Stimulated activated naive B cell treated with anti-CD40 and anti-IgM and Interleukin-4, amounts not matched to agents 10 μg/mL and 1 μg/mL and 100 μg/mL, for 72 hours (primary cell): ENCODE measurements at regions not wholly inside any gene's neighbourhood (a gene's known extent, or its start where the extent isn't known, plus 50 kb on each side); places are given as distances from the start of the nearest gene placed in this dataset.

Experiments used
- ATAC-seq, 2 donors: fragments of 150-1000 bp; cut with Tn5 transposase; replicated peaks; 2 replicates each; pipeline ENCODE4 v1.10.0; 2021; ENCODE audit warnings: moderate library complexity in 1 of 2
- DNase-seq: peaks from one replicate; pipeline ENCODE4 v3.0.0; 2021
- H3K27ac Mint-ChIP-seq: one replicate; pipeline ENCODE4 v1.8.0; 2022; ENCODE audit warnings: mild to moderate bottlenecking, mixed read lengths
- H3K27me3 Mint-ChIP-seq, 2 donors: one replicate each; pipeline ENCODE4 v1.8.0; 2022; ENCODE audit warnings: mixed read lengths in 2 of 2
- H3K36me3 Mint-ChIP-seq, 2 donors: one replicate each; pipeline ENCODE4 v1.8.0; 2022; ENCODE audit warnings: mixed read lengths in 2 of 2, mild to moderate bottlenecking in 1 of 2
- H3K4me1 Mint-ChIP-seq, 2 donors: one replicate each; pipeline ENCODE4 v1.8.0; 2022; ENCODE audit warnings: mixed read lengths in 2 of 2, mild to moderate bottlenecking in 1 of 2
- H3K4me3 Mint-ChIP-seq, 2 donors: one replicate each; pipeline ENCODE4 v1.8.0; 2022; ENCODE audit warnings: mild to moderate bottlenecking in 2 of 2, mixed read lengths in 2 of 2, moderate library complexity in 1 of 2
- H3K9me3 Mint-ChIP-seq, 2 donors: one replicate each; pipeline ENCODE4 v1.8.0; 2022; ENCODE audit warnings: mixed read lengths in 2 of 2, mild to moderate bottlenecking in 1 of 2

- no peak overlapping the region for H3K27ac Mint-ChIP-seq
Measured at GRCh38 chr9:12461763-12462460, 231.3 kb upstream of the TYRP1 start.

GRCh38 chr9:12462861-12463260 is 230.3 kb upstream of the TYRP1 start:
- Mint-ChIP-seq H3K4me3 (no peak overlapping the region), H3K9me3 (peaks cover 0 to 4% of the 10 kb centered on the region in 2 donors), H3K4me1 (no peaks in the 10 kb centered on the region), H3K27me3 (no peaks in the 10 kb centered on the region), H3K36me3 (no peaks in the 10 kb centered on the region), H3K27ac (no peak overlapping the region)
- DNase-seq (no peak), ATAC-seq (no peak)

More at GRCh38 chr9:12461763-12462460, 231.3 kb upstream of the TYRP1 start:
- Mint-ChIP-seq H3K4me3 (no peak overlapping the region), H3K27me3 (no peaks in the 10 kb centered on the region), H3K4me1 (no peaks in the 10 kb centered on the region), H3K9me3 (peaks cover 0 to 4% of the 10 kb centered on the region in 2 donors), H3K36me3 (no peaks in the 10 kb centered on the region)
- no peak for ATAC-seq
- DNase-seq: no peak

DNA sequence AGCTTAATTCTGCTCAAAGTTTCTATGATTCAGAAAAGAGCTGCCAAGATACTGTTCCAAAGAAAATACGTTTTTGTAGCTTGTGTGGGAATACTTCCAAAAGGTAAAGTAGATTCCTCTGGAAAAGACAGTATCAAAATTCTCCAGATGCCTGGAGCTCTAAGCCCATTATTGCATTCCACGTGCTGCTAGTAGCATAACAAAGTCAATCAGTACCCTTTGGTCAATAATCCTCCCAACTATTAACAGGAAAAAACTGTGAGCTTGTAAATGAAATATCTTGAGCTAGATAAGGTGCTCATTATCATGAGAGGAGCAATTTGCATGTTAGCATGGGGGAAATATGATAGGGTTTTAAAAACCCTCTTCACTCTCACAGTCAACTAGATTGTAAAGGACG is 229.5 kb upstream of the TYRP1 start:
- DNase-seq (no peak), ATAC-seq (no peak)
- no peaks in the 10 kb centered on the region for H3K27me3 Mint-ChIP-seq
- H3K4me3 Mint-ChIP-seq: no peak overlapping the region
- H3K4me1 Mint-ChIP-seq: no peaks in the 10 kb centered on the region
- H3K36me3 Mint-ChIP-seq: no peaks in the 10 kb centered on the region
- no peak overlapping the region for H3K27ac Mint-ChIP-seq
- peaks cover 0 to 4% of the 10 kb centered on the region in 2 donors for H3K9me3 Mint-ChIP-seq

GRCh38 chr9:12464400-12464799 is 228.8 kb upstream of the TYRP1 start:
- no peak overlapping the region for H3K4me3 Mint-ChIP-seq
- H3K27me3 Mint-ChIP-seq: no peaks in the 10 kb centered on the region
- no peak for DNase-seq
- no peaks in the 10 kb centered on the region for H3K36me3 Mint-ChIP-seq
- no peak overlapping the region for H3K27ac Mint-ChIP-seq
- H3K9me3 Mint-ChIP-seq: peaks cover 0 to 4% of the 10 kb centered on the region in 2 donors
- no peaks in the 10 kb centered on the region for H3K4me1 Mint-ChIP-seq
- ATAC-seq: no peak

DNA sequence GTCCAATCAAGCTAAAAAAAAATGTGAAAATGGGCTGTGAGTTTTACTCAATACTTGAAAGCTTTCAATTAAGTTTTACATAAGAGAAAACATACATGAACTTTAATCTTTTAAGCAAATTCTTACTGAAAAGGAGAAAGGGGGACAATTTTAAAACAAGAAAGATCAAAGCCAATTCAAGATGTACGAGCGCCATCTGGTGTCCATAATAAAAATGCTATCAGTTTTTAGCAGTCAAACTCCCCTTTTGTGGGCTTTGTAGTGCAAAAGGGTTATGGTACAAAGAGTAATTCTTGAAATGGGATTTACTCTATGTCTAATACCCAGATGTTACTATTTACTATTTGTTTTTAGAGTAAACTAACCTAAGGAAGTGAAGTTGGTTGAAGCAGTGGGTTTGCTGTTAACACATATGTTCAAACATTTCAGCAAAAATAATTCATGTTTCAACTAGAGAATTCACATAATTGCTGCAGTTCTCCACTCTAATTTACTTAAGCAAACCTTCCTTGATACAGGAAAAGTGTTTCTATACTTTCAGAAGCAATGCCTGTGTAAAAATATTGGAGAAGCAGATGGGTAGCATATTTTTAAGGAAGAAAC is 228.2 kb upstream of the TYRP1 start:
- DNase-seq (no peak), ATAC-seq (no peak)
- Mint-ChIP-seq H3K36me3 (no peaks in the 10 kb centered on the region), H3K27ac (no peak overlapping the region), H3K27me3 (no peaks in the 10 kb centered on the region), H3K4me1 (no peaks in the 10 kb centered on the region), H3K9me3 (peaks cover 0 to 4% of the 10 kb centered on the region in 2 donors), H3K4me3 (no peak overlapping the region)

- Mint-ChIP-seq H3K27ac (no peak overlapping the region), H3K36me3 (no peaks in the 10 kb centered on the region), H3K27me3 (no peaks in the 10 kb centered on the region), H3K9me3 (peaks cover 0 to 1% of the 10 kb centered on the region in 2 donors), H3K4me3 (no peak overlapping the region), H3K4me1 (no peaks in the 10 kb centered on the region)
- DNase-seq: no peak
- ATAC-seq: no peak
Measured at GRCh38 chr9:12469084-12469483, 224.1 kb upstream of the TYRP1 start.

GRCh38 chr9:12494411-12494810 is 198.8 kb upstream of the TYRP1 start:
- H3K36me3 Mint-ChIP-seq: no peaks in the 10 kb centered on the region
- ATAC-seq (no peak), DNase-seq (no peak)
- H3K4me1 Mint-ChIP-seq: no peaks in the 10 kb centered on the region
- peaks cover 3 to 5% of the 10 kb centered on the region in 2 donors for H3K9me3 Mint-ChIP-seq
- no peak overlapping the region for H3K4me3 Mint-ChIP-seq
- H3K27ac Mint-ChIP-seq: no peak overlapping the region
- no peaks in the 10 kb centered on the region for H3K27me3 Mint-ChIP-seq

DNA sequence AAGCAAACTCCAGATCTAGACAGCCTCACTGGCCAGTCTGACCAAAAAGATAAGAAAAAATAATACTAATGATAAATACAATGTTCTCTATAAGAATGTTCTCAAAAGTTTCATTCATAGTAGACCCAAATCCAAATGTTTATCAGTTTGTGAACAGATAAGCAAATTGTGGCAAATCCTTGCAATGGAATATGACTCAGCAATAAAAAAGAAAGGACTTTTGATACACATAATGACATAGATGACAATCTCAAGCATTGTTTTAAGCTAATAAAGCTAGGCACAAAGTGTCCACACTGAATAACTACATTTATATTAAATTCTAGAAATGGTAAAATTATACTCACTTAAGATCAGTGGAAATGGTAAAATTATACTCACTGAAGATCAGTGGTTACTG is 195.4 kb upstream of the TYRP1 start:
- no peak overlapping the region for H3K4me3 Mint-ChIP-seq
- H3K36me3 Mint-ChIP-seq: no peaks in the 10 kb centered on the region
- no peaks in the 10 kb centered on the region for H3K9me3 Mint-ChIP-seq
- no peak for DNase-seq
- no peaks in the 10 kb centered on the region for H3K27me3 Mint-ChIP-seq
- no peak for ATAC-seq
- H3K4me1 Mint-ChIP-seq: no peaks in the 10 kb centered on the region
- no peak overlapping the region for H3K27ac Mint-ChIP-seq

DNA sequence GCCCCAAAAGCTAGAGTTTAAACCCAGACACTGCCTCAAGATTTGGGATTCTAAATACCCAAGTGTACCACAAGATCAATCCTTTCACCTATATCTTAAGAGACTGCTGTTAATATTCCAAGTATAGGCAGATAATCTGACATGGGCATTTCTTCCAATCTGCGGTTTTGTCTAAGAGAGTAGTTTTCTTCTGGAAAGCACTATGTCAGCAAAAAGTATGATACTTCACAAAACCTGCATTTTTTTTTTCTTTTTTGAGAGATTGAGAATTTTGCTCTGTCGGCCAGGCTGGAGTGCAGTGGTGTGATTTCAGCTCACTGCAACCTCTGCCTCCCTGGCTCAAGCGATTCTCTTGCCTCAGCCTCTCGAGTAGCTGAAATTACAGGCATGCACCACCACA is 190.7 kb upstream of the TYRP1 start:
- Mint-ChIP-seq H3K9me3 (peaks cover 0 to 1% of the 10 kb centered on the region in 2 donors), H3K27ac (no peak overlapping the region), H3K4me1 (no peaks in the 10 kb centered on the region), H3K36me3 (no peaks in the 10 kb centered on the region), H3K27me3 (no peaks in the 10 kb centered on the region), H3K4me3 (no peak overlapping the region)
- DNase-seq (no peak), ATAC-seq (no peak)

DNA sequence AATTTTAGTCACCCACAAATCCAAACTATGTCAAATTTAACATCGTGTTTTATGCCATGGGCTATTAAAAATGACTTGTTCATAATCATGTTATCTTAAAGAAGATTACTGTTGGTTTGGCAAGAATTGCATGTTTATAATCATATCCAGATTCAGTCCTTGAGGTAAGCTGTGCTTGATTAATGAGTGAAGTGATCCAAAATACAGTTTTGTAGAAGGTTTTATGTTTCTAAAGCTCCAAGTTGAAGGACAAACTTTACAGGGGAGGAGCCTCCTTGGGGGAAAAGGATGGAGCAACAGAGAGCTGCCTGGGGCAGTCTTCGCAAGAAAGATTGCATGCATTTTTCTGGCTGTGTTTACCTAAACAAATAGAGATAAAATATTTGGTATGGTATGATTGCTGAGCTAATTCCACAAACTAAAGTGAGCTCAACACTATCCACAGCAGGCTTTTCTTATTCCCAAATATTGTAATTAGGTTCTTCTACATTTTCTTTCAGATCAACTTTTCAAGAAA is 189.5 kb upstream of the TYRP1 start:
- H3K27me3 Mint-ChIP-seq: no peaks in the 10 kb centered on the region
- ATAC-seq (no peak), DNase-seq (no peak)
- no peak overlapping the region for H3K27ac Mint-ChIP-seq
- no peaks in the 10 kb centered on the region for H3K36me3 Mint-ChIP-seq
- H3K4me1 Mint-ChIP-seq: no peaks in the 10 kb centered on the region
- peaks cover 0 to 5% of the 10 kb centered on the region in 2 donors for H3K9me3 Mint-ChIP-seq
- no peak overlapping the region for H3K4me3 Mint-ChIP-seq

DNA sequence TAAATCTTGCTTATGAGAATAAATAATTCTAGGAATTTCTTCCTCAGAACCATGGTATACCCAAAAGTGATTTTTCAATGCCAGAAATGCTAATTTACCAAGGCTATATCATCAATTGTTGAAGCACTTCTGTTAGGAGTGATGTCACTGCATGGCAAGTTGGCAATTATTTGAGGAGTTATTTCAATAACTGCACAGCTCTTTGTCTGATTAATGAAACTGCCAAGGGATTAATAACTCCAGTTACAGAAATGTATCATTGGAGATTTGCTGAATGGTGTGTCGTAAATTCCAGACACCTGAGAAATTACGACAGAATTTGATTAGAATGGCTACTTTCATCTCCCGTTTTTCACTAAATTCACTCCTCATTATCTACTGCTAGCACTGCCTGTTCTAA is 182.6 kb upstream of the TYRP1 start:
- Mint-ChIP-seq H3K4me3 (no peak overlapping the region), H3K36me3 (no peaks in the 10 kb centered on the region), H3K9me3 (peaks cover 0 to 10% of the 10 kb centered on the region in 2 donors), H3K27me3 (no peaks in the 10 kb centered on the region), H3K27ac (no peak overlapping the region), H3K4me1 (no peaks in the 10 kb centered on the region)
- ATAC-seq (no peak), DNase-seq (no peak)

DNA sequence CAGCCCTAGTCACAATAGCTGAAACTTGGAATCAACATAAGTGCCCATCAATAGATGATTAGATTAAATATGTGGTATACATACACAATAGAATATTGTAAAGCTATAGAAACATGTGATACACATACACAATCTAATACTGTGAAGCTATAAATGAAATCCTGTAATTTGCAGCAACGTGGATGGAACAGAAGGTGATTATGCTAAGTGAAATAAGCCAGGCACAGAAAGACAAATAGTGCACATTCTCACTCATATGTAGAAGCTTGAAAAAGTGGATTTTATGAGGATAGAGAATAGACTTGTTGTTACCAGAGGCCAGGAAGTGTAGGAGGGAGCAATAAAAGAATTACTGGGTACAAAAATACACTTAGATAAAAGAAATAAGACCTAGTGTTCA is 181.5 kb upstream of the TYRP1 start:
- Mint-ChIP-seq H3K9me3 (peaks cover 0 to 8% of the 10 kb centered on the region in 2 donors), H3K4me1 (no peaks in the 10 kb centered on the region), H3K36me3 (no peaks in the 10 kb centered on the region), H3K27me3 (no peaks in the 10 kb centered on the region), H3K4me3 (no peak overlapping the region), H3K27ac (no peak overlapping the region)
- no peak for DNase-seq
- no peak for ATAC-seq

GRCh38 chr9:12516031-12516430 is 177.2 kb upstream of the TYRP1 start:
- Mint-ChIP-seq H3K27ac (no peak overlapping the region), H3K9me3 (no peaks in the 10 kb centered on the region), H3K4me3 (no peak overlapping the region), H3K36me3 (no peaks in the 10 kb centered on the region), H3K27me3 (no peaks in the 10 kb centered on the region), H3K4me1 (no peaks in the 10 kb centered on the region)
- DNase-seq (no peak), ATAC-seq (no peak)

GRCh38 chr9:12516573-12516972 is 176.6 kb upstream of the TYRP1 start:
- H3K9me3 Mint-ChIP-seq: no peaks in the 10 kb centered on the region
- H3K4me3 Mint-ChIP-seq: no peak overlapping the region
- H3K36me3 Mint-ChIP-seq: no peaks in the 10 kb centered on the region
- no peaks in the 10 kb centered on the region for H3K4me1 Mint-ChIP-seq
- no peak for ATAC-seq
- no peak overlapping the region for H3K27ac Mint-ChIP-seq
- DNase-seq: no peak
- H3K27me3 Mint-ChIP-seq: no peaks in the 10 kb centered on the region

GRCh38 chr9:12538842-12539579 is 154.2 kb upstream of the TYRP1 start:
- DNase-seq: no peak
- Mint-ChIP-seq H3K9me3 (peaks cover 1 to 6% of the 10 kb centered on the region in 2 donors), H3K27me3 (no peaks in the 10 kb centered on the region), H3K4me1 (no peaks in the 10 kb centered on the region), H3K27ac (no peak overlapping the region), H3K4me3 (no peak overlapping the region), H3K36me3 (no peaks in the 10 kb centered on the region)
- ATAC-seq: no peak
